OCI-LY7 (cell line): ENCODE measurements at regions not wholly inside any gene's neighbourhood (a gene's known extent, or its start where the extent isn't known, plus 50 kb on each side); places are given as distances from the start of the nearest gene placed in this dataset.

ENCODE experiments used
- BruUV-seq: library from RNA; stranded (reverse); fragments of 400-500 nt; replicated peaks from 2 replicates; lab custom pipeline; 2021; lab: Mats Ljungman, UMichigan
- CTCF ChIA-PET: fragments of 300-600 bp; sonication (Branson Sonifier 250); formaldehyde crosslinking; loops from one replicate; lab custom pipeline; 2022; ENCODE audit warnings: antibody characterized with exemption; ENCODE audit not compliant: unreplicated experiment; lab: Charles Lee
- POLR2A ChIA-PET: fragments of 300-600 bp; sonication (Branson Sonifier 250); formaldehyde crosslinking; loops from one replicate; lab custom pipeline; 2022; ENCODE audit warnings: antibody characterized with exemption; lab: Charles Lee
- DNase-seq: peaks from one replicate; pipeline ENCODE4 v3.0.0-alpha.2; 2015; ENCODE audit warnings: low spot score
- H2AFZ ChIP-seq: fragments of 200-600 bp; sonication (generic), shearing (Covaris generic); 2 replicates; pipeline ENCODE4 v1.6.1; 2014; ENCODE audit warnings: mild to moderate bottlenecking, antibody characterized with exemption, low read length, moderate library complexity
- H3K27ac ChIP-seq: fragments of 200-600 bp; sonication (generic); 2 replicates; pipeline ENCODE4 v1.5.1; 2014; ENCODE audit warnings: mixed run types, low read depth, mild to moderate bottlenecking, moderate library complexity, low read length, inconsistent platforms; ENCODE audit not compliant: poor library complexity, severe bottlenecking
- H3K36me3 ChIP-seq: fragments of 200-600 bp; sonication (generic); 2 replicates; pipeline ENCODE4 v1.6.1; 2014; ENCODE audit warnings: mild to moderate bottlenecking, antibody characterized with exemption, low read length, moderate library complexity, mixed read lengths; ENCODE audit not compliant: insufficient read depth
- H3K4me1 ChIP-seq: fragments of 200-600 bp; sonication (generic); 2 replicates; pipeline ENCODE4 v1.5.1; 2014; ENCODE audit warnings: mild to moderate bottlenecking, low read length; ENCODE audit not compliant: insufficient read depth, poor library complexity, severe bottlenecking
- H3K4me2 ChIP-seq: fragments of 200-600 bp; sonication (generic); 2 replicates; pipeline ENCODE4 v1.6.1; 2014; ENCODE audit warnings: mild to moderate bottlenecking, low read length
- H3K4me3 ChIP-seq: fragments of 200-600 bp; sonication (generic); 2 replicates; pipeline ENCODE4 v1.5.1; 2014; ENCODE audit warnings: mild to moderate bottlenecking, low read depth, low read length; ENCODE audit not compliant: poor library complexity, severe bottlenecking
- H3K79me2 ChIP-seq: fragments of 200-600 bp; sonication (generic); 2 replicates; pipeline ENCODE4 v1.6.1; 2016; ENCODE audit warnings: low read depth, mild to moderate bottlenecking, low read length, moderate library complexity, mixed read lengths; ENCODE audit not compliant: insufficient read depth
- H3K9me2 ChIP-seq: fragments of 200-600 bp; sonication (generic); 2 replicates; pipeline ENCODE4 v1.6.1; 2016; ENCODE audit warnings: mild to moderate bottlenecking, low read length, mixed read lengths; ENCODE audit not compliant: insufficient read depth
- H3K9me3 ChIP-seq: fragments of 200-600 bp; sonication (generic); 2 replicates; pipeline ENCODE4 v1.6.1; 2014; ENCODE audit warnings: mild to moderate bottlenecking, mixed run types, low read length, mixed read lengths
- H4K20me1 ChIP-seq: fragments of 200-600 bp; sonication (generic); 2 replicates; pipeline ENCODE4 v1.6.1; 2014; ENCODE audit warnings: mild to moderate bottlenecking, antibody characterized with exemption, low read length, moderate library complexity, mixed read lengths; ENCODE audit not compliant: insufficient read depth
- CTCF ChIP-seq: fragments of 200-600 bp; sonication (generic); conservative IDR thresholded peaks from 2 replicates; pipeline ENCODE4 v1.5.1; 2014; ENCODE audit warnings: mild to moderate bottlenecking, antibody characterized with exemption, low read length, moderate library complexity, mixed read lengths
- EZH2phosphoT487 ChIP-seq: fragments of 200-600 bp; sonication (generic); IDR thresholded peaks from 2 replicates; pipeline ENCODE4 v1.6.1; 2018; ENCODE audit warnings: low read depth, borderline replicate concordance, mild to moderate bottlenecking, mixed run types, antibody characterized with exemption, low read length, moderate library complexity, mixed read lengths
- intact Hi-C: fragments of 100-400 bp; cut with micrococcal nuclease; formaldehyde crosslinking; loops from one replicate; pipeline ENCODE4 v1.10.0; 2022; ENCODE audit not compliant: unreplicated experiment

- no TSS peak for BruUV-seq
- H3K4me2 ChIP-seq, result no peak overlapping the region
- no peaks in the 10 kb centered on the region for H3K9me3 ChIP-seq
- H3K27ac ChIP-seq, result no peak overlapping the region
- intact Hi-C loops, result no loop called here
- no peaks in the 10 kb centered on the region for H3K79me2 ChIP-seq
- H3K9me2 ChIP-seq, result no peaks in the 10 kb centered on the region
- no peak for DNase-seq
- ChIA-PET CTCF (no interaction called here), POLR2A (no interaction called here)
- TF ChIP-seq CTCF (no peak), EZH2phosphoT487 (no peak)
- no peaks in the 10 kb centered on the region for H3K36me3 ChIP-seq
- no peaks in the 10 kb centered on the region for H4K20me1 ChIP-seq
- no peak overlapping the region for H2AFZ ChIP-seq
- H3K4me3 ChIP-seq, result no peak overlapping the region
- H3K4me1 ChIP-seq, result no peaks in the 10 kb centered on the region
These were observed 125.0 kb upstream of the SOX1 start for GRCh38 chr13:111941845-111942447.

DNA sequence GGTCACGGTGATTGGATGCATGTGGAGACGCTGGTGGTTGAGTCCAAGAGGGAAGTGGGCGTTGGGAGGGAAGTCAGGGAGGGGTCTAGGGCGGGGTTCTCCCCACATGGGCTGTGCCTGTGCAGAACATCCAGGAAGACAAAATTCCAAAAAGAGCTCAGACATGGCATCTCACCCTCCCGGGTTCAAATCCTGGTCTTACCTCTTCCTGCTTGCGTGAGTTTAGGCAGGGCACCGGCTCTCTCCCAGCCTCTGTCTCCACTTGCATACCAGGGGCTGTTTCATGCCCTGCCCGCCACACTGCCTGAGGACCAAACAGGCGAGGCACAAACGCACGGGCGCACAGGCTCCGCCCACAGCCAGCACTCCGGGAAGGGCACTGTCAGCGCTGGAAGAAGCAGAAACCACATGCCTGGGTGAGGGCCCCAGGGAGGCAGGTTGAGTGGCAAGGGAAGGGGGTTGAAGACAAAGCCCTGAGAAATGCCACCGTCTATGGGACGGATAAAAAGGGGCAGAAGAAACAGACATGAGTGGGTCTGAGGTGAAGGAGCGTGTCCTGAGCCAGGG lies 123.6 kb upstream of the SOX1 start:
- Histone ChIP-seq H3K4me2 (no peak overlapping the region), H3K79me2 (no peaks in the 10 kb centered on the region), H3K36me3 (no peaks in the 10 kb centered on the region), H4K20me1 (no peaks in the 10 kb centered on the region), H3K4me1 (no peaks in the 10 kb centered on the region), H3K27ac (no peak overlapping the region), H3K4me3 (no peak overlapping the region), H3K9me2 (no peaks in the 10 kb centered on the region), H2AFZ (no peak overlapping the region), H3K9me3 (no peaks in the 10 kb centered on the region)
- TF ChIP-seq EZH2phosphoT487 (no peak), CTCF (no peak)
- DNase-seq, result no peak
- intact Hi-C loops, result no loop called here
- ChIA-PET CTCF (no interaction called here), POLR2A (no interaction called here)
- no TSS peak for BruUV-seq

GRCh38 chr13:111944171-111944583 lies 122.8 kb upstream of the SOX1 start:
- Histone ChIP-seq H3K9me2 (no peaks in the 10 kb centered on the region), H3K4me2 (no peak overlapping the region), H3K27ac (no peak overlapping the region), H3K36me3 (no peaks in the 10 kb centered on the region), H4K20me1 (no peaks in the 10 kb centered on the region), H2AFZ (no peak overlapping the region), H3K79me2 (no peaks in the 10 kb centered on the region), H3K4me1 (no peaks in the 10 kb centered on the region), H3K9me3 (no peaks in the 10 kb centered on the region), H3K4me3 (no peak overlapping the region)
- ChIA-PET CTCF (no interaction called here), POLR2A (no interaction called here)
- intact Hi-C loops, result no loop called here
- no peak for DNase-seq
- TF ChIP-seq CTCF (no peak), EZH2phosphoT487 (no peak)
- no TSS peak for BruUV-seq
